Posterior cingulate gyrus (tissue), 11 donors: ENCODE measurements at regions not wholly inside any gene's neighbourhood (a gene's known extent, or its start where the extent isn't known, plus 50 kb on each side); places are given as distances from the start of the nearest gene placed in this dataset.
"Not testable (repeated sequence)": the region's sequence is repeated elsewhere in the genome, so short reads cannot be mapped to it uniquely, and the experiment has no call there.

ENCODE experiments used
- DNase-seq, 10 donors: peaks; one replicate each; pipeline versions ENCODE4 v3.0.0 to v3.0.0-alpha.2; 2020 to 2021; ENCODE audit warnings: mixed read lengths in 3 of 10
- intact Hi-C: fragments of 100-400 bp; cut with DNase I; formaldehyde crosslinking; loops from one replicate; pipeline ENCODE4 v1.15.1; 2023

DNA sequence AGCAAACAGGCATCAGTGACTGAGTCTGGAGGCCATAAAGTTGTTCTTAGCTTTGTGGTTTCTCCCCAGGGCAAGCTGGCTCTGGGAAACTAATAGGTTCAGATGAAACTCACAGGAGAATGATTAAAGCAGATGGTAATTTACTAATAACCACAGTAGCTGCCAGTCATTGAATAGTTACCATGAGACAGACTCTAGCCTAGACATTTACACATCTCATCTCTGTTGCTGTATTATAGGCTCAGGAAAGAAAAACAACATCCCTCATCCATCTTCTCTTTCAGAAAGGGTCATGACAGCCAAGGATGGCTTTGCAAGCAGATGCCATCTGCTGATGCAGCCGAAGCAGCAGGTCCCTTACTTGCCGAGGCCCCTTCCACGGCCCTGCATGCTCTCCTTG, 314.0 kb upstream of the ID2 start:
- intact Hi-C loops: no loop called here
- no peak for DNase-seq

DNA sequence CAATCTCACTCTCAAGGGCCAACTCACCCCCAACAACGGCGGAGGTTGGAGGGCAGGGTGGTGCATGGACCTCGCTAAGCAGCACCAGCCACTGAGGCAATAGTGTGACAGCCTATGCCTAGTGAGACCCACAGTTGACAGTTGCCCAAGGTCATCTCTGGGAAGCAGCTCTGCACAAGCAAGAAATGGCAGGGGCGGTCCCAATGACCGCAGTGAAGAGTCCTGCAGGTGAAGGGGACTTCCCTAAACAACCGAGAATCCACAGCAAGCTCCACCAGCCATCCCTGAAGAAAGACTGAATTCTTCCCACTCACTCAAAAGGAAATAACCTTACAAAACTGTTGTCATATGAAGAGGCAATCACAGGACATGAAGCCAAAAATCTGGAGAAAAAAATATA, 313.4 kb upstream of the ID2 start:
- intact Hi-C loops: no loop called here
- no peak for DNase-seq

DNA sequence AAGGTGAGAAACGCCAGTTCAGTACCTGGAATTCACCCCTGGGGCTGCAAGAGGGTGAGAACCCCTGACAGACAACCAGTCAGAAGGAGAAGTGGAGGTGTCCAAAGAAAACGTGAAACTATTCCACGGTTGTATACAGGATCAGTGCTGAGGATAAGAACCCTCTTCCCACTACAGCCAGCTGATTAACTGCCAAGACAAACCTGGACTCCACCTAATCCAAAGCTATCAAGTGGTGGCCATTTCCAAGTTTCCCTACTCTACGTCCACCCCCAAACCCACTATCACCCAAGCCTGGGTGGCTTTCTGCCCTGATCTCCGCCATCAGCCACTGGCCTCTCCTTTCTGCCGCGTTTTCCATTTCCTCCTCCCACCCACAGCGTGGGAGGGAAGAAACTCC, 312.3 kb upstream of the ID2 start:
- DNase-seq: no peak
- intact Hi-C loops: no loop called here

DNA sequence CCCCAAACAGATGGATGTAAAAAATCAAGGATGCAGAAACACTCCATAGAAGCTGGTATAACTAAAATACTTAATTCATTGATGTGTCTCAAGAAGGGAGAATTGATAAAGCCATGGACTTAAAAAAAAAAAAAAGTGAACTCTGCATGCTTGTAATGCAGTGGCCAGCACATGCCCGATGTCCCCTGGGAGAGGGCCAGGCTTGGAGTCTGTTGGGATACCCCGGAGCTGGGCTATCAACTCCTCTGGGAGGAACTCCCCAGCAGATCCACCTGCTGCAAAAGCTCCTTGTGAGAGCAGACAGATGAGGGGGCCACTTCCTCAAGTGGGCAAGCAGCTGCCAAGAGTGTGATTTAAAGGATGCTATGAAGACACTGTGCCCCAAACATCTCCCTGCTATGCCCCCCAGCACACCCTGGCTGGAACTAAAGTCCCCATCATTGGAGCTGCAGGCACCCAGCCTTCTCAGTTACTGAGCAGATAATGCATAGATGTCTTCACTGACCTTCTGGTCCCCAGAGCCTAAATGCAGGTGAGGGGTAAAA, 311.5 kb upstream of the ID2 start:
- intact Hi-C loops: no loop called here
- DNase-seq: no peak

DNA sequence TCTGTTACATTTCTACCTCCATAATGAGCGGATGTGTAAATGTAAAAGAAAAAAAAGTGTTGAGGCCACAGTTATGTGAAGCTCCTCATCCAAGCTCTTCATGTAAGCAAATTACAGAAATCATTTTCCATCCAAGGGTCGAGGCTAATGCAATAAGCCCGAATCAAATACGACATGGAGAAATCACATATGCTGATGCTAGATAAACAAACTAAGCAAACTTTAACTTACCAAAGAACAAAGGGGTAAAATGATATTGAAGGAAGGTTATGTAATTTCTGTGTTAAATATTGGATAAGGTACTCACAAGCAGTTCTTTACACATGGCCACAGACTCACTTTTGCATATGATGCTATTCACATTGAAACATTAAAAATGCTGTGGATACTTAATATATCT, 310.2 kb upstream of the ID2 start:
- no peak for DNase-seq
- intact Hi-C loops: no loop called here

DNA sequence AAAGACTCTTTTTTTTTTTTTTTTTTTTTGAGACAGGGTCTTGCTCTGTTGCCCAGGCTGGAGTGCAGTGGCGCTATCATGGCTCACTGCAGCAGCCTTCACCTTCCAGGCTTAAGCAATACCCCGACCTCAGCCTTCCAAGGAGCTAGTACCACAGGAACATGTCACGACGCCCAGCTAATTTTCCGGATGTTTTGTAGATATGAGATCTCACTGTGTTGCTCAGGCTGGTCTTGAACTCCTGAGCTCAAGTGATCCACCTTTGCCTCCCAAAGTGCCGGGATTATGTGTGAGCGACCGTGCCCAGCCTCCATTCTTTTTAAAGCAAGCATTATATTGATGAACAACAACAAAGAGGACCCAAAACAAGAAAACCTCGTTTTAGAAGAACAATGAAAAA, 307.1 kb upstream of the ID2 start:
- intact Hi-C loops: no loop called here
- no peak for DNase-seq

DNA sequence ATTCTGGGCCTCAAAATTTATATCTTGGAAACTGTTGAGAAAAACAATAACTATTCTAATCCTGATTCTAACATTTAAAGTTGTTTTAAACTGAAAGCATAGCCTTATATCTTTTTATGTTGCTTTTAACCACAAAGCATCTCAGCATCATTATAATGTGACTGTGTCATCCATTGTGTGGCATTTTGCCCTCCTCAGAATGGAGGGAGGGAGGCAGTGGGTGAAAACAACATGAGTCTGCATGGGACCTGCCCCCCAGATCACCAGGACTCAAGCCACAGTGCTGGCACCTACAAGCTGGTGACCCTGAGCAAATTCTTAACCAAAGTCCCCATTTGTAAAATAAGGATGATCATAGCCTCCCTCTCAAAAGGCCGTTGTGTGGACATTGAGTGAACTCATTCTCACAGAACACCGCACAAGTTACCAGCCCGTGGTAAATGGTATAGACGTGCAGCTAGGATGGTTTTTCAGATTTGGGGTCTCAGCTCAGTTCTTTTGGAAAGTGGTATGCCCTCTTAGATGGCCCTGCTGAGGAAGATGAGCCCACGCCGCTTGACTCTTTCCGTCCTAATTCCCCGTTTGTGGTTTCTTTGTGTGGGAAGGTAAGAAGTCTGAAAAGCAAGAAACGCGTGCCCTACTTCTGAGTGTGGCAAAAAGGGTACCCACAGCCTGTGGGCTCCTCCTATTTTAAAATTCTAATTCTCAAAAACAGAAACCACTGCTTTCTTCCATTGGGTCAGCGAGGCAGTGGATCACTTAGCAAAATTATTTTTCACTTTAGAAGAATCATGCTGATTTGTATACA, 305.0 kb upstream of the ID2 start:
- intact Hi-C loops: no loop called here

DNA sequence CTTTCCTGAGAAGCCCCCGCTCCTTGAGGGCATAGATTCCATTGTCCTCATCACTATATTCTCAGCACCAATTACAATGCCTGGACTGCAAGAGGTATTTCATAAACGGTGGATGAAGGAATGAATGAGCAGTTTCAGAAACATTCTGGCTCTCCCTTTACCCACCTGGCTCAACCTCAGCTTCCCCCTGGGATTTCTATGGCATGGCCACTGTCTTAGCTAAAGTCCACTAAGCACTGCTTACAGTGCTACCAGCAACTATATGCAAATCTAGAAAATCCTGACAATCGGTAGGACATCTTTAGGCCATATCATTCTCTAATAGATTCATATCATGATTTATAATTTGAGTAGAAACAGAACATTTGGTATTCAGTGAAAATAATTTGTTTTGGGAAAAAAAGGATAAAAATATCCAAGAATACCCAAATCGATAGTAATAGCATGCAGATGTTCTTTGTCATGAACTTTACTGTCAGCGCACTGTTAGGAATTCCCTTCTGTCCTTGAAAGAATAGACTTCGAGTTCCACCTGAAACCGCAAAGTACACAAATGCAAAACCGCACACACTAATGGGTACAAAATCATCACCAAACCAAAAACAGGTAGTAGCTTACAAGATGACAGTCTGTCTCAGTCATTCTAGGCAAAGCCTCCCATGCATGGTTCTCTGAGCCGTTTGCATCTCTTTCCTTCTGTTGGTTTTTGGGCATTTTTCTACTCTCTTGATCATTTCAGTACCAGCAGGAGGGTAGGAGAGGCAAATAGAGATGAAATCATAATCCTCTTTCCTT, 303.6 kb upstream of the ID2 start:
- no peak for DNase-seq
- intact Hi-C loops: no loop called here

More for the DNA sequence above, 305.0 kb upstream of the ID2 start:
- no peak for DNase-seq

DNA sequence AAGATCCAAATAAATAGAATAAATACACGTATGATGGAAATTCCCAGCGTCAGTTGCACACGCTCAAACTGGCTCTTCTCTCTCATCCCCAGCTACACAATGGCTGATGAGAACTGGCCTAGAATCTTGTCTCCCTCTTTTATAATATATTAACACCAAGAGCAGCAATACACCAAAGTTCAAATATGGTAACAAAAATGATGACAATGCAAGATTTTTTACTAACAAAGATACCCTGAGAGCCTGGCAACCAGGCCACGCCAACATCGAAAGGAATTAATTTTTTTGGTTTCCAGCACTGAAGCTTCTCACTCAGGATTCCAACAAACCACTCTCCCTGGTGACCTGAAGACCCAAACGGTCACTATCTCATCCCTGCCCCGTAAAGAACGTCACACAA, 302.7 kb upstream of the ID2 start:
- no peak for DNase-seq
- intact Hi-C loops: no loop called here

DNA sequence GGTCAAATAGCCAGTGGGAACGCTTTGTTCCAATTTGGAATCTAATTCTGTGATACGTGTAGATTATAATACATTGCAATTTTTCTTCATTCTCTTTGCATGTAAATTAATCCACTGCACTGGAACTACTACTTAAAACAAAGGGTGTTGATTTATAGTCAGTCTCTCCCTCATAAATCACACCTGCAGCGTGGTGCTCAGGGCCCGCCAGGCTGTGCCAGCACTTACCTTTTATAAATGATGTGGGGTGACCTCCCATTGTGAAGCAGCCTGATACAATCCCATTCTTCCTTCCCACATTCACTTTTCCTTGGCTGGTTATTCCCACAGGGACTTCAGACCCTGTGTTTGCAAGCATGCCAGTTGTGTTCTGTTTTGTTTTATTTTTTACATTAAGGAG, 302.3 kb upstream of the ID2 start:
- intact Hi-C loops: no loop called here
- no peak for DNase-seq

DNA sequence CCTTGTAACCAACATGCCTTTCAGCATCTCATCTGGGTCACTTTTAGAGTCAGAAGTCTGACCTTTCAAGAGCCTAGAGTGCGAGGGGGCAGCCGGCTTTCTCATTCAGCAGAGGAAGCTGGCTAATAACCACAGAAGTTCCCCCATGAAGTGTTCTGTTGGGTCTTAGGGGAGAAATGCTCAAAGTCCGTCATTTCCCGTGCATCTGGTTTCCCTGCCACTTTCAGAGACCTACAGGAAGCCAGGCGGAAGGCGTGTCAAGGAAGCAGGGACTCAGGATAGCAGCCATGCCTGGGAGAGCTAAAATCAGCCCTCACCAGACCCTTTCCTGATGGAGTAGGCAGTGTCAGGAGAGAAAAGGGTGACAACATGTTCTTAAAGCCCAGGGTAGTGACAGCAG, 301.8 kb upstream of the ID2 start:
- DNase-seq: no peak
- intact Hi-C loops: no loop called here

DNA sequence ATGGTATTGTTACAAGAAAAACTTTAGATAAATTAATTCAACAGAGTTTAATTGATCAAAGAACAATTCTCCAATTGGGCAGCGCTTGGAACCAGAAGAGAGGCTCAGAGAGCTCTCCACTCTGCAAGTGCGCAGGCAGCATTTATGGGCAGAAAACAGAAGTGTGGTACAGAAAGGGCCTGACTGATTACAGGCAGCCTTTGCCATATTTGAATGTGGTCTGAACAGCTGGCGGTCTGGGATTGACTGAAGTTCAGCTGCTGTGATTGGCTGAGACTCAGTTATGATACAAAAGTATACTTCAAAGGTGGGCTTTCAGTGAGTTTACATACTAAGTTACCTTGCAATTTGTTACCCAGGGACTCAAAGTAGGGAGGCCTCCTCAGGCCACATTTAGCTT, 301.3 kb upstream of the ID2 start:
- DNase-seq: no peak
- intact Hi-C loops: no loop called here

DNA sequence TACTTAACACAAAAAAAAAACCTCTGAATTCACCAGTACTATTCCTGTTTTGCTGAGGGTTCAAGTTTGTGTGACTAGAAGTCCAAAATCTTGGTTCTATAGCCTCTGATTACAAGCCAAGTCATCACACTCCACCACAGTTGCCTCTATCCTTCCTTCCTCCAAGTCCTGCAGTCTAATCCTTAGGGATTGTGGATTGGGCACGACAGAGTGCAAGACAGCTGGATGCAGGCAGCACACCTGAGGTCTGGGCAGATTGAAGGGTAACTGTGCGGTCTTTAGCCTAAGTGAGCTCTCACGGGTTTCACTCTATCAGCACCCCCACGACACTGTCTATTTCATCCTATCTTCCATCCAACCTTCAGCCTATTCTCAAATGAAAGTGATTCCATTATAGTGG, 299.4 kb upstream of the ID2 start:
- intact Hi-C loops: no loop called here
- no peak for DNase-seq

DNA sequence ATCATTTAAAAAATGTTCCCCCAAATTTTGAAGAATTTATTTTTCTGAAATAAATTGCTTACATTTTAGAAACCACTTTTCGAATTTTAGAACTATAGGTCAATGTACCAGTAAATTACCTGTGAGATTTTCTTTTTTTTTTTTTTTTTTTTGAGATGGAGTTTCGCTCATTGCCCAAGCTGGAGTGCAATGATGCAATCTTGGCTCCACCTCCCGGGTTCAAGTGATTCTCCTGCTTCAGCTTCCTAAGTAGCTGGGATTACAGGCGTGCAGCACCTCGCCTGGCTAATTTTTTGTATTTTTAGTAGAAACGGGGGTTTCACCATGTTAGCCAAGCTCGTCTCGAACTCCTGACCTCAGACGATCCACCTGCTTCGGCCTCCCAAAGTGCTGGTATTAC, 295.1 kb upstream of the ID2 start:
- intact Hi-C loops, DNase-seq: not testable (repeated sequence)

DNA sequence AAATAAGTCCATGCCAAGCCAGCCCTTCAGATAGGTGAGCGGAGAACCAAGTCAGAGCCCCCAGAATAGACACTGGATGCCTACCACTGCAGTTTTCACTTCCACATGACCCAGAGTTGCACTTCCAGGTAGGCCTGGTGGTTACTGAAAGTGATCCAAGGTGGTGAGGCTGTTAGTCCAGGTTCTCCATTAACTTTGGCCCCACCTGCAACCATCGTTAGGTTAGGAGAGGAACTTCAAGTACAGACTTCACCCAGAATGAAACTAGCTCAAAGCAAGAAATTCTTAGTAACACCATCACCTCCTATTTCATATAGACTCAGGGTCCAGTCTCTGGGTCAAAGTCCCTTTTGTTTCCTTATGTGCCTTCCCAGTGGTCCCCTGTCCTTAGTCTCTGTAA, 293.1 kb upstream of the ID2 start:
- intact Hi-C loops: no loop called here
- no peak for DNase-seq

DNA sequence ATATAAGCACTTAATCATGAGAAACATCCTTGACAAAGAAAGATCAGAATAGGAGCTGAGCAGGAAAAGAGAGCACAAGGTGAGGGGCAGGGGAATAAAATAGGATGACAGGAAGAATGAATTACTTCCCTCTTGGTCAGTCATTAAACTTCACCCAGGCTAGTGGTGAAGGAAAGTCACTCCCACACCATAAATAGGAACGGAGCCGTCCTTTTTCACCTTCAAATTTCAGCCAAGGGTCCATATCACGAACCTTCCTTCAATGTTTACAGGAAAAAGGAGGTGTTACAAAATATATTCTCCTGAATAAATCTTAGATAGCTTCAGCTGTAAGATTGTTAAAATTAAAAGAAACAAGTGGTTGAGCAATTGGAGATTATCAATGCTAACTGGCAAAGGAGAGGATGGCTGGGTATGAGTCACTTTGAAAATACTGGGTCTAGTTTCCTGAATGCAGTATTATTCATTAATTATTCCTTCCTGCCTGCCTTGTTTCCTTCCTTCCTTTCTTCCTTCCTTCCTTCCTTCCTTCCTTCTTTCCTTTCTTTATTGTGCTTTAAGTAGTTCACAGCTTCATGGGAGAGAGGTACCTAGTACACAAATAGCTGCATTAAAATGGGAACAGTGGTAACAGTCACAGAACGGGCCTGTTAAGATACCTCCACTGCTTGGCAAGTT, 292.3 kb upstream of the ID2 start:
- no peak for DNase-seq
- intact Hi-C loops: no loop called here

DNA sequence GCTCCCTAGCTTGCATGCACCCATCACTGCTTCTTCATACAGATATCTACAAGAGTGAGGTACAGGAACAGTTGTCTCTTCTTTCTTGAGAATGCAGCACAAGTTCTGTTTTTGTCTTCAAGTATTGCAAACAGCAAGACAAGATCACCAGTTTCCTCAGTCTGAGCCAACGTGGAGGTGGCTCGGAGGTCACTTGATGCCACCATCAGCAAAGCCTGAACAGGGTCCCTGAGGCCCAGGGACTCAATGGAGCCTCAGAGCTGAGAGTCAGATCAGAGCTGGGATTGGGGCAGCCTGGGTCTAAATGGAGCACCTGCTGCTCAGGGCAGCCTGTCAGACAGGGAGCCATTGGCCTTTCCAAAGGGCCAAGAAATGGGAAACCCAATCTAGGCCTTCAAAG, 290.7 kb upstream of the ID2 start:
- intact Hi-C loops: no loop called here
- DNase-seq: no peak

DNA sequence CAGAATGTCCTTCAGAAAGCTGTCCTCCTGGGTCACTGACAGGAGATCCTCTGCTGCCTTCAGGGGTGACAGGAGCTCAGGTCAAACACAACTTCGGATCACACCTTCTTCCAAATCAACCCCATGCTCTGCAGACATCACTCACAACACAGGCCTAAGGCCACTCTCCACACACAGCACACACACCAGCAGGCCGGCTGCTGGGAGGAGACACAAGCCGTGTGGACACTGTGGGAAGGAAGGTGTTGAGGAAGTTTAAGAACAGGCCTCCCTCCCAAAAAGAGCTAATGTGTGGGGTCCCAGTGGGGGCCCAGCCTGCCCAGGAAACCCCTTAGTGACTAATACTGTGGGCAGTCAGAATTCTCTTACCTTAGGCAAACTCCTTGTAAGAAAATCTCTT, 290.3 kb upstream of the ID2 start:
- no peak for DNase-seq
- intact Hi-C loops: no loop called here

DNA sequence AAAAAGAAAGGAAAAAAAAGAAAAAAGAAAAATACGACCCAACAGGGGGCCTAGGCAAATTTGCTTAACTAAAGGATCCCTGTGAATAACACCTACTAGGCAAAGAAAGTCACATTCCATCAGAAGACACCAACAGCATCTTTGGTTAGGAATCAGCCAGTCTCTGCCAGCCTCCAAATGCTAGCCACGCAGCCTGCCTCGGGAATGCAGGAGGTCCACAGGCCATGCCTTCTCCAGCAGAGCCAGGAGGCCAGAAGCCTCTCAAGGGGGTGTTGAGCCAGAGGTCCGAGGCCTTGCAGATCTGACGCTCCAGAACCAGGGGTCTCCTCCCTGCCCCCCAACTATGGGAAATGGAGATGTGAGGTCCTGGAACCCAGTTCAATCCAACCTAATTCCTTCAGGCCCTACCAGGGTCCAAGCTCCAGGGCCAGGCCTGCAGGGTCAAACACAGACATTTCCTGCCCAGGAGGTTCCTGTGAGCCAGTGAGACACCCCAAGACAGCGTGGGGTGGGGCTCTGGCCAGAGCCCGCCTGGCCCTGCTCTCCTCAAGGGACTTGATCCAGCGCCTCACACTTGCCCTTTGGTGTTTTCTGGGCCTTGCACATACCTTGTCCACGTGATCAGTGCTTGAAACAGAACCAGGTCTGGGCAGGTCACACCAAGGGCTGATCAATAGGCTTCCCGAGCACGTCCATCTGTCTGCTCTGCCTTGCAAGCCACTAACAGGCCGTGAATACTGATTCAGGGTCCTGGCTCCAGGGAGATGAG, 289.6 kb upstream of the ID2 start:
- intact Hi-C loops: no loop called here
- DNase-seq: no peak

DNA sequence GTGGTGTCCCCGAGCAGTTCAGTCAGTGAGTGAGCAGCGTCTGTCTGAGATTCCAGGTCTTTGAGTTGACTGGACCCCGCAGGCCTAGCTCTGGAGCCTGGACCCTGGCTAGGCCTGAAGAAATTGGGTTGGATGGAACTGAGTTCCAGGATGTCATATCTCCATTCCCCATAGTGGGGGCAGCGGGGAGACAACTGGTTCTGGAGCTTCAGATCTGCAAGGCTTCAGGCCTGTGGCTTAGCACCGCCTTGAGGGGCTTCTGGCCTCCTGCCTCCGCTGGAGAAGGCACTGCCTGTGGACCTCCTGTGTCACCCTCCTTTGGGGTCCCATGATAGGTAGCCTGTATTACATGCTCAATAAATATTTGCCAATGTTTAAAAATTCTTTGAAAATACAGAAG, 288.4 kb upstream of the ID2 start:
- intact Hi-C loops: no loop called here
- DNase-seq: no peak

DNA sequence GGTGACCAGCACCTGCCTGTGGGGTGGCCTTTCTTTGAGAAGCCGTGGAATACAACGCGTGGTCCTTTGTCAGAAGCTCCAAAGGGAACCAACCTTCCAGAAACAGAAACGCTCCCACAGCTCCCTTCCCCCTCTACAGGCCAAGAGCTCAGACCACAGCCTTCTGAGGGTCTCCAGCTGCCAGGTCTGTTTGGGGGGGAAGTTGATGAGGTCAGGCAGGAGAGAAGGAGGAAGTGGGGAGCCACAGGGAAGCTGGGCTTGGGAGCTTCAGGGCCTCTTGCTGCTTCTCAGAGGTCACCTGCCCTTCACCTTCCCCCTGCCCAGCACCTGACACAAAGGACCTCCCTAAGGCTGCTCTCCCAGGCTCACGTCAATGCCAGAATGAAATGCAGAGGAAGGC, 287.7 kb upstream of the ID2 start:
- intact Hi-C loops: no loop called here
- DNase-seq: no peak
